ENCODE measurements at regions not wholly inside any gene's neighbourhood (a gene's known extent, or its start where the extent isn't known, plus 50 kb on each side); places are given as distances from the start of the nearest gene placed in this dataset.

DNA sequence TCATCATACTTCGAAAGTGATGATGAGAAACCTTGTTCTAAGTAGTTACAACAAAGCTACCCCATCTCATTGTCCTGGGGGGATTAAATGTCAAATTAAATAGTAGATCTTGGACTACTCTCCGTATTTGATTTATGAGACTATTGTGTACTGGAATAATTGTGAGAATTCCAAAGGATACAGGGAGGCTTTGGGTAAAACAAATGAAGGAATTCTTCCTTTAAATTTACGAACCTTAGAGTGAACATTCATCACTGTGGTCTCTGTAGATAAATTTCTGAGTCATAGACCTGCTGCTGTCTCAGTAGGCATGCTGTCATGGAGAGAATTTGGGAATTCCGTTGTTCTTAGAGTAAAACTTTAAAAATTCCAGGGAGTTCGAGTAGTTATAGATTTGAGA, 836.2 kb downstream of the DNAH5 start:
- no peak for TF ChIP-seq EZH2phosphoT487 (IDR thresholded peaks at IDR 0.05; ENCODE audit: borderline replicate concordance, low read length)
- TF ChIP-seq, protein P1, sequence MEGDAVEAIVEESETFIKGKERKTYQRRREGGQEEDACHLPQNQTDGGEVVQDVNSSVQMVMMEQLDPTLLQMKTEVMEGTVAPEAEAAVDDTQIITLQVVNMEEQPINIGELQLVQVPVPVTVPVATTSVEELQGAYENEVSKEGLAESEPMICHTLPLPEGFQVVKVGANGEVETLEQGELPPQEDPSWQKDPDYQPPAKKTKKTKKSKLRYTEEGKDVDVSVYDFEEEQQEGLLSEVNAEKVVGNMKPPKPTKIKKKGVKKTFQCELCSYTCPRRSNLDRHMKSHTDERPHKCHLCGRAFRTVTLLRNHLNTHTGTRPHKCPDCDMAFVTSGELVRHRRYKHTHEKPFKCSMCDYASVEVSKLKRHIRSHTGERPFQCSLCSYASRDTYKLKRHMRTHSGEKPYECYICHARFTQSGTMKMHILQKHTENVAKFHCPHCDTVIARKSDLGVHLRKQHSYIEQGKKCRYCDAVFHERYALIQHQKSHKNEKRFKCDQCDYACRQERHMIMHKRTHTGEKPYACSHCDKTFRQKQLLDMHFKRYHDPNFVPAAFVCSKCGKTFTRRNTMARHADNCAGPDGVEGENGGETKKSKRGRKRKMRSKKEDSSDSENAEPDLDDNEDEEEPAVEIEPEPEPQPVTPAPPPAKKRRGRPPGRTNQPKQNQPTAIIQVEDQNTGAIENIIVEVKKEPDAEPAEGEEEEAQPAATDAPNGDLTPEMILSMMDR (IDR thresholded peaks at IDR 0.05; ENCODE audit: low read depth, low read length, poor library complexity, severe bottlenecking), result no peak

Data from DOHH2 (cell line).